HepG2 (cell line): ENCODE measurements at regions not wholly inside any gene's neighbourhood (a gene's known extent, or its start where the extent isn't known, plus 50 kb on each side); places are given as distances from the start of the nearest gene placed in this dataset.

Source experiments
- BHLHE40 ChIP-seq: IDR thresholded peaks from 2 replicates; pipeline ENCODE4 v1.6.1; 2011; ENCODE audit warnings: low read length, improper control_type of control experiment
- CTCF ChIP-seq: sonication (generic); formaldehyde crosslinking; IDR thresholded peaks from 2 replicates; pipeline ENCODE4 v1.5.0; 2020; ENCODE audit warnings: mild to moderate bottlenecking, missing genetic modification reagents, moderate library complexity
- EP300 ChIP-seq, 3 experiments: sonication (generic) in 1 of 3; formaldehyde crosslinking in 1 of 3; IDR thresholded peaks; 2 replicates each; pipeline versions ENCODE4 v1.5.1 to v1.6.1; 2011 to 2020; ENCODE audit warnings: low read depth in 2 of 3, low read length in 2 of 3, borderline replicate concordance in 1 of 3, improper control_type of control experiment in 1 of 3, mild to moderate bottlenecking in 1 of 3, missing genetic modification reagents in 1 of 3, moderate library complexity in 1 of 3
- FOSL1 ChIP-seq: sonication (generic); formaldehyde crosslinking; IDR thresholded peaks from 2 replicates; pipeline ENCODE4 v1.9.0; 2021; ENCODE audit warnings: missing genetic modification reagents, borderline replicate concordance
- GABPA ChIP-seq, 2 experiments: IDR thresholded peaks; 2 replicates each; pipeline ENCODE4 v1.6.1; 2011 to 2016; ENCODE audit warnings: low read depth in 2 of 2, low read length in 1 of 2, missing biosample characterization in 1 of 2, missing genetic modification characterization in 1 of 2
- IRF1 ChIP-seq: sonication (generic); formaldehyde crosslinking; IDR thresholded peaks from 2 replicates; pipeline ENCODE4 v1.4.0; 2020; ENCODE audit warnings: low read depth, mild to moderate bottlenecking, missing genetic modification reagents
- MTA1 ChIP-seq: sonication (generic); formaldehyde crosslinking; IDR thresholded peaks from 2 replicates; pipeline ENCODE4 v1.4.0; 2020; ENCODE audit warnings: missing genetic modification reagents, mild to moderate bottlenecking, borderline replicate concordance
- NFE2 ChIP-seq: sonication (generic); formaldehyde crosslinking; IDR thresholded peaks from 2 replicates; pipeline ENCODE4 v1.4.0; 2020; ENCODE audit warnings: missing genetic modification reagents
- PLRG1 ChIP-seq: fragments of 450-650 bp; conservative IDR thresholded peaks from 2 replicates; pipeline ENCODE4 v1.6.1; 2016
- YY1 ChIP-seq: IDR thresholded peaks from 2 replicates; pipeline ENCODE4 v1.6.1; 2011; ENCODE audit warnings: low read length, low read depth, moderate library complexity, mild to moderate bottlenecking; ENCODE audit not compliant: insufficient read depth, insufficient replicate concordance
- ZNF678 ChIP-seq: sonication (generic); formaldehyde crosslinking; IDR thresholded peaks from 2 replicates; pipeline ENCODE4 v1.4.0; 2020; ENCODE audit warnings: mild to moderate bottlenecking, missing genetic modification reagents
- ZSCAN5A ChIP-seq: sonication (generic); formaldehyde crosslinking; IDR thresholded peaks from 2 replicates; pipeline ENCODE4 v1.8.0; 2022; ENCODE audit warnings: mild to moderate bottlenecking, missing genetic modification reagents, borderline replicate concordance

- TF ChIP-seq ZNF678 (no peak), CTCF (CRISPR knock-in tag) (no peak), GABPA (IDR thresholded peaks at IDR 0.05; ENCODE audit: low read depth, low read length) (no peak), GABPA (CRISPR knock-in tag; IDR thresholded peaks at IDR 0.05; ENCODE audit: low read depth) (no peak), EP300 (IDR thresholded peaks at IDR 0.05; ENCODE audit: low read depth in 2 of 2, low read length in 2 of 2) (no peak), EP300 (CRISPR knock-in tag; IDR thresholded peaks at IDR 0.05; ENCODE audit: borderline replicate concordance) (no peak), IRF1 (CRISPR knock-in tag) (no peak), PLRG1 (no peak), YY1 (no peak), ZSCAN5A (CRISPR knock-in tag) (no peak), MTA1 (CRISPR knock-in tag) (no peak), NFE2 (no peak), FOSL1 (CRISPR knock-in tag) (no peak), BHLHE40 (no peak)
Measured at GRCh38 chr13:109996404-109996960, 210.1 kb upstream of the IRS2 start.
